GM23338 (cell line): ENCODE measurements at regions not wholly inside any gene's neighbourhood (a gene's known extent, or its start where the extent isn't known, plus 50 kb on each side); places are given as distances from the start of the nearest gene placed in this dataset.

Experiments used
- ATAC-seq: fragments of 200-7000 bp; cut with Tn5 transposase; 3 replicates; pipeline ENCODE4 v1.9.1; 2020
- DNase-seq: peaks from one replicate; pipeline ENCODE4 v3.0.0-alpha.2; 2015; ENCODE audit warnings: low spot score
- H2AFZ ChIP-seq: fragments of 200-600 bp; sonication (generic); 2 replicates; pipeline ENCODE4 v1.8.0; 2016; ENCODE audit warnings: antibody characterized with exemption, mild to moderate bottlenecking, moderate library complexity
- H3F3A ChIP-seq: fragments of 200-600 bp; sonication (generic); replicated peaks from 2 replicates; pipeline ENCODE4 v1.8.0; 2017; ENCODE audit warnings: antibody characterized with exemption, mixed run types, low read depth
- H3K27ac ChIP-seq: fragments of 200-600 bp; sonication (generic); 2 replicates; pipeline ENCODE4 v1.6.1; 2016; ENCODE audit warnings: low read depth
- H3K27me3 ChIP-seq: fragments of 200-600 bp; sonication (generic); 2 replicates; pipeline ENCODE4 v1.8.0; 2016; ENCODE audit warnings: mild to moderate bottlenecking, mixed run types, moderate library complexity; ENCODE audit not compliant: insufficient read depth
- H3K36me3 ChIP-seq: fragments of 200-600 bp; sonication (generic); 2 replicates; pipeline ENCODE4 v1.8.0; 2016; ENCODE audit warnings: mild to moderate bottlenecking; ENCODE audit not compliant: insufficient read depth
- H3K4me1 ChIP-seq: fragments of 200-600 bp; sonication (generic); 2 replicates; pipeline ENCODE4 v1.8.0; 2016; ENCODE audit warnings: mild to moderate bottlenecking, moderate library complexity; ENCODE audit not compliant: insufficient read depth
- H3K4me2 ChIP-seq: fragments of 200-600 bp; sonication (generic); 2 replicates; pipeline ENCODE4 v1.7.1; 2017; ENCODE audit warnings: mixed run types
- H3K4me3 ChIP-seq: fragments of 200-600 bp; sonication (generic); 2 replicates; pipeline ENCODE4 v1.6.1; 2016; ENCODE audit warnings: mixed run types
- H3K79me2 ChIP-seq: fragments of 200-600 bp; sonication (generic); replicated peaks from 2 replicates; pipeline ENCODE4 v1.8.0; 2017; ENCODE audit warnings: mild to moderate bottlenecking; ENCODE audit not compliant: insufficient read depth
- H3K9me2 ChIP-seq: fragments of 200-600 bp; sonication (generic); 2 replicates; pipeline ENCODE4 v1.8.0; 2017; ENCODE audit not compliant: insufficient read depth
- H4K20me1 ChIP-seq: fragments of 200-600 bp; sonication (generic); replicated peaks from 2 replicates; pipeline ENCODE4 v1.8.0; 2017; ENCODE audit warnings: mild to moderate bottlenecking; ENCODE audit not compliant: insufficient read depth
- H3K27ac Mint-ChIP-seq: 2 replicates; pipeline ENCODE4 v1.8.0; 2020; ENCODE audit warnings: inconsistent platforms, mild to moderate bottlenecking, moderate library complexity, mixed read lengths
- H3K27me3 Mint-ChIP-seq: 3 replicates; pipeline ENCODE4 v1.8.0; 2022; ENCODE audit warnings: low read depth, mild to moderate bottlenecking, moderate library complexity, mixed read lengths, inconsistent platforms; ENCODE audit not compliant: insufficient read depth, poor library complexity
- H3K36me3 Mint-ChIP-seq: 3 replicates; pipeline ENCODE4 v1.8.0; 2021; ENCODE audit warnings: low read depth, mild to moderate bottlenecking, inconsistent platforms, moderate library complexity, mixed read lengths
- H3K4me1 Mint-ChIP-seq: 3 replicates; pipeline ENCODE4 v1.8.0; 2020; ENCODE audit warnings: mild to moderate bottlenecking, inconsistent platforms, mixed read lengths
- H3K4me3 Mint-ChIP-seq: 3 replicates; pipeline ENCODE4 v1.8.0; 2021; ENCODE audit warnings: moderate library complexity, mild to moderate bottlenecking, inconsistent platforms, mixed read lengths
- H3K9me3 Mint-ChIP-seq: 3 replicates; pipeline ENCODE4 v1.8.0; 2020; ENCODE audit warnings: moderate library complexity, mild to moderate bottlenecking, inconsistent platforms, mixed read lengths
- EZH2 ChIP-seq: fragments of 200-600 bp; sonication (generic); IDR thresholded peaks from one replicate; pipeline ENCODE4 v1.8.0; 2017; ENCODE audit warnings: antibody characterized with exemption, mild to moderate bottlenecking, low read depth; ENCODE audit not compliant: unreplicated experiment
- JUNB ChIP-seq: IDR thresholded peaks from one replicate; pipeline ENCODE4 v1.6.1; 2016; ENCODE audit warnings: antibody characterized with exemption; ENCODE audit not compliant: unreplicated experiment
- NANOG ChIP-seq: IDR thresholded peaks from 2 replicates; pipeline ENCODE4 v1.6.1; 2016; ENCODE audit warnings: antibody characterized with exemption, borderline replicate concordance
- ZNF114 ChIP-seq: fragments of 250-450 bp; sonication (Bioruptor Pico); IDR thresholded peaks from 2 replicates; pipeline ENCODE4 v1.5.0; 2020; ENCODE audit warnings: mild to moderate bottlenecking, moderate library complexity
- TF ChIP-seq, protein P1 (sequence below): fragments of 250-450 bp; sonication (Bioruptor Pico); IDR thresholded peaks from 2 replicates; pipeline ENCODE4 v1.5.0; 2020; ENCODE audit warnings: mild to moderate bottlenecking, moderate library complexity
- TF ChIP-seq, protein P2 (sequence below): IDR thresholded peaks from one replicate; pipeline ENCODE4 v1.6.1; 2018; ENCODE audit warnings: antibody characterized with exemption; ENCODE audit not compliant: unreplicated experiment

DNA sequence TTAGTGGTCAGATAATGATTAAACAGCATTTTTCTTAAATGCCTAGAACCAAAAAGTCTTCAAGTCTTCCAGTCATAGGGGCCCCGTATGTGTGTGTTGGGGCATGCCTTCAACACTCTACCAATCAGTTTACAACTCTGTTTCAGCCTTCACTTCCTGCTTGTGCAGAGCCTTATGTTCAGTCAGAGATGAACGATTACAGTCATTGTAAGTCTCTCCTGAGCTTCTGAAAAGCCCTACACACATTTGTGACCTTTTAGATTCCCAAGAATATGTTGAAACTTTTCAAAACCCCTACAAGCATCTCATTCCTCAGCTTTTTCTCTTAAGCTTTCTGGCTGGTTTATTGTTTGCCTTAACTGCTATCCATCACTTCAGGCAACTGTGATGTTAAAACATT, 591.2 kb downstream of the ZNF674 start:
- H3K4me1 Mint-ChIP-seq: peaks cover 10% of the 10 kb centered on the region
- Histone ChIP-seq H3K9me2 (no peaks in the 10 kb centered on the region), H3K79me2 (no peaks in the 10 kb centered on the region), H3K27me3 (no peaks in the 10 kb centered on the region), H3K4me2 (no peak overlapping the region), H3F3A (no peaks in the 10 kb centered on the region), H2AFZ (no peak overlapping the region), H3K4me3 (no peak overlapping the region), H3K36me3 (no peaks in the 10 kb centered on the region), H4K20me1 (no peaks in the 10 kb centered on the region), H3K27ac (no peak overlapping the region; the same call in 1 of the 2 replicates), H3K4me1 (peaks cover 6% of the 10 kb centered on the region; the same call in 1 of the 2 replicates)
- no peaks in the 10 kb centered on the region for H3K36me3 Mint-ChIP-seq
- TF ChIP-seq JUNB (no peak), ZNF114 (CRISPR knock-in tag) (no peak), NANOG (no peak), EZH2 (no peak)
- TF ChIP-seq, protein P1, sequence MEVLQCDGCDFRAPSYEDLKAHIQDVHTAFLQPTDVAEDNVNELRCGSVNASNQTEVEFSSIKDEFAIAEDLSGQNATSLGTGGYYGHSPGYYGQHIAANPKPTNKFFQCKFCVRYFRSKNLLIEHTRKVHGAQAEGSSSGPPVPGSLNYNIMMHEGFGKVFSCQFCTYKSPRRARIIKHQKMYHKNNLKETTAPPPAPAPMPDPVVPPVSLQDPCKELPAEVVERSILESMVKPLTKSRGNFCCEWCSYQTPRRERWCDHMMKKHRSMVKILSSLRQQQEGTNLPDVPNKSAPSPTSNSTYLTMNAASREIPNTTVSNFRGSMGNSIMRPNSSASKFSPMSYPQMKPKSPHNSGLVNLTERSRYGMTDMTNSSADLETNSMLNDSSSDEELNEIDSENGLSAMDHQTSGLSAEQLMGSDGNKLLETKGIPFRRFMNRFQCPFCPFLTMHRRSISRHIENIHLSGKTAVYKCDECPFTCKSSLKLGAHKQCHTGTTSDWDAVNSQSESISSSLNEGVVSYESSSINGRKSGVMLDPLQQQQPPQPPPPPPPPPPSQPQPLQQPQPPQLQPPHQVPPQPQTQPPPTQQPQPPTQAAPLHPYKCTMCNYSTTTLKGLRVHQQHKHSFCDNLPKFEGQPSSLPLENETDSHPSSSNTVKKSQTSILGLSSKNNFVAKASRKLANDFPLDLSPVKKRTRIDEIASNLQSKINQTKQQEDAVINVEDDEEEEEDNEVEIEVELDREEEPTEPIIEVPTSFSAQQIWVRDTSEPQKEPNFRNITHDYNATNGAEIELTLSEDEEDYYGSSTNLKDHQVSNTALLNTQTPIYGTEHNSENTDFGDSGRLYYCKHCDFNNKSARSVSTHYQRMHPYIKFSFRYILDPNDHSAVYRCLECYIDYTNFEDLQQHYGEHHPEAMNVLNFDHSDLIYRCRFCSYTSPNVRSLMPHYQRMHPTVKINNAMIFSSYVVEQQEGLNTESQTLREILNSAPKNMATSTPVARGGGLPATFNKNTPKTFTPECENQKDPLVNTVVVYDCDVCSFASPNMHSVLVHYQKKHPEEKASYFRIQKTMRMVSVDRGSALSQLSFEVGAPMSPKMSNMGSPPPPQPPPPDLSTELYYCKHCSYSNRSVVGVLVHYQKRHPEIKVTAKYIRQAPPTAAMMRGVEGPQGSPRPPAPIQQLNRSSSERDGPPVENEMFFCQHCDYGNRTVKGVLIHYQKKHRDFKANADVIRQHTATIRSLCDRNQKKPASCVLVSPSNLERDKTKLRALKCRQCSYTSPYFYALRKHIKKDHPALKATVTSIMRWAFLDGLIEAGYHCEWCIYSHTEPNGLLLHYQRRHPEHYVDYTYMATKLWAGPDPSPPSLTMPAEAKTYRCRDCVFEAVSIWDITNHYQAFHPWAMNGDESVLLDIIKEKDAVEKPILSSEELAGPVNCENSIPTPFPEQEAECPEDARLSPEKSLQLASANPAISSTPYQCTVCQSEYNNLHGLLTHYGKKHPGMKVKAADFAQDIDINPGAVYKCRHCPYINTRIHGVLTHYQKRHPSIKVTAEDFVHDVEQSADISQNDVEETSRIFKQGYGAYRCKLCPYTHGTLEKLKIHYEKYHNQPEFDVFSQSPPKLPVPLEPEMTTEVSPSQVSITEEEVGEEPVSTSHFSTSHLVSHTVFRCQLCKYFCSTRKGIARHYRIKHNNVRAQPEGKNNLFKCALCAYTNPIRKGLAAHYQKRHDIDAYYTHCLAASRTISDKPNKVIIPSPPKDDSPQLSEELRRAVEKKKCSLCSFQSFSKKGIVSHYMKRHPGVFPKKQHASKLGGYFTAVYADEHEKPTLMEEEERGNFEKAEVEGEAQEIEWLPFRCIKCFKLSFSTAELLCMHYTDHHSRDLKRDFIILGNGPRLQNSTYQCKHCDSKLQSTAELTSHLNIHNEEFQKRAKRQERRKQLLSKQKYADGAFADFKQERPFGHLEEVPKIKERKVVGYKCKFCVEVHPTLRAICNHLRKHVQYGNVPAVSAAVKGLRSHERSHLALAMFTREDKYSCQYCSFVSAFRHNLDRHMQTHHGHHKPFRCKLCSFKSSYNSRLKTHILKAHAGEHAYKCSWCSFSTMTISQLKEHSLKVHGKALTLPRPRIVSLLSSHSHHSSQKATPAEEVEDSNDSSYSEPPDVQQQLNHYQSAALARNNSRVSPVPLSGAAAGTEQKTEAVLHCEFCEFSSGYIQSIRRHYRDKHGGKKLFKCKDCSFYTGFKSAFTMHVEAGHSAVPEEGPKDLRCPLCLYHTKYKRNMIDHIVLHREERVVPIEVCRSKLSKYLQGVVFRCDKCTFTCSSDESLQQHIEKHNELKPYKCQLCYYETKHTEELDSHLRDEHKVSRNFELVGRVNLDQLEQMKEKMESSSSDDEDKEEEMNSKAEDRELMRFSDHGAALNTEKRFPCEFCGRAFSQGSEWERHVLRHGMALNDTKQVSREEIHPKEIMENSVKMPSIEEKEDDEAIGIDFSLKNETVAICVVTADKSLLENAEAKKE (CRISPR knock-in tag): no peak
- TF ChIP-seq, protein P2, sequence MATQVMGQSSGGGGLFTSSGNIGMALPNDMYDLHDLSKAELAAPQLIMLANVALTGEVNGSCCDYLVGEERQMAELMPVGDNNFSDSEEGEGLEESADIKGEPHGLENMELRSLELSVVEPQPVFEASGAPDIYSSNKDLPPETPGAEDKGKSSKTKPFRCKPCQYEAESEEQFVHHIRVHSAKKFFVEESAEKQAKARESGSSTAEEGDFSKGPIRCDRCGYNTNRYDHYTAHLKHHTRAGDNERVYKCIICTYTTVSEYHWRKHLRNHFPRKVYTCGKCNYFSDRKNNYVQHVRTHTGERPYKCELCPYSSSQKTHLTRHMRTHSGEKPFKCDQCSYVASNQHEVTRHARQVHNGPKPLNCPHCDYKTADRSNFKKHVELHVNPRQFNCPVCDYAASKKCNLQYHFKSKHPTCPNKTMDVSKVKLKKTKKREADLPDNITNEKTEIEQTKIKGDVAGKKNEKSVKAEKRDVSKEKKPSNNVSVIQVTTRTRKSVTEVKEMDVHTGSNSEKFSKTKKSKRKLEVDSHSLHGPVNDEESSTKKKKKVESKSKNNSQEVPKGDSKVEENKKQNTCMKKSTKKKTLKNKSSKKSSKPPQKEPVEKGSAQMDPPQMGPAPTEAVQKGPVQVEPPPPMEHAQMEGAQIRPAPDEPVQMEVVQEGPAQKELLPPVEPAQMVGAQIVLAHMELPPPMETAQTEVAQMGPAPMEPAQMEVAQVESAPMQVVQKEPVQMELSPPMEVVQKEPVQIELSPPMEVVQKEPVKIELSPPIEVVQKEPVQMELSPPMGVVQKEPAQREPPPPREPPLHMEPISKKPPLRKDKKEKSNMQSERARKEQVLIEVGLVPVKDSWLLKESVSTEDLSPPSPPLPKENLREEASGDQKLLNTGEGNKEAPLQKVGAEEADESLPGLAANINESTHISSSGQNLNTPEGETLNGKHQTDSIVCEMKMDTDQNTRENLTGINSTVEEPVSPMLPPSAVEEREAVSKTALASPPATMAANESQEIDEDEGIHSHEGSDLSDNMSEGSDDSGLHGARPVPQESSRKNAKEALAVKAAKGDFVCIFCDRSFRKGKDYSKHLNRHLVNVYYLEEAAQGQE: no peak
- no peaks in the 10 kb centered on the region; the same call in 2 of the 3 replicates for H3K9me3 Mint-ChIP-seq
- no peak for DNase-seq
- no peak overlapping the region for H3K27ac Mint-ChIP-seq
- no peaks in the 10 kb centered on the region for H3K27me3 Mint-ChIP-seq
- H3K4me3 Mint-ChIP-seq: no peak overlapping the region
- no peak for ATAC-seq
